DMS114 treated with DMSO at 0.1 percent for 48 hours (cell line): ENCODE measurements at regions not wholly inside any gene's neighbourhood (a gene's known extent, or its start where the extent isn't known, plus 50 kb on each side); places are given as distances from the start of the nearest gene placed in this dataset.

Experiments used
- DNase-seq: peaks from one replicate; lab custom pipeline; 2025; ENCODE audit not compliant: unreplicated experiment; lab: John Stamatoyannopoulos, UW

DNA sequence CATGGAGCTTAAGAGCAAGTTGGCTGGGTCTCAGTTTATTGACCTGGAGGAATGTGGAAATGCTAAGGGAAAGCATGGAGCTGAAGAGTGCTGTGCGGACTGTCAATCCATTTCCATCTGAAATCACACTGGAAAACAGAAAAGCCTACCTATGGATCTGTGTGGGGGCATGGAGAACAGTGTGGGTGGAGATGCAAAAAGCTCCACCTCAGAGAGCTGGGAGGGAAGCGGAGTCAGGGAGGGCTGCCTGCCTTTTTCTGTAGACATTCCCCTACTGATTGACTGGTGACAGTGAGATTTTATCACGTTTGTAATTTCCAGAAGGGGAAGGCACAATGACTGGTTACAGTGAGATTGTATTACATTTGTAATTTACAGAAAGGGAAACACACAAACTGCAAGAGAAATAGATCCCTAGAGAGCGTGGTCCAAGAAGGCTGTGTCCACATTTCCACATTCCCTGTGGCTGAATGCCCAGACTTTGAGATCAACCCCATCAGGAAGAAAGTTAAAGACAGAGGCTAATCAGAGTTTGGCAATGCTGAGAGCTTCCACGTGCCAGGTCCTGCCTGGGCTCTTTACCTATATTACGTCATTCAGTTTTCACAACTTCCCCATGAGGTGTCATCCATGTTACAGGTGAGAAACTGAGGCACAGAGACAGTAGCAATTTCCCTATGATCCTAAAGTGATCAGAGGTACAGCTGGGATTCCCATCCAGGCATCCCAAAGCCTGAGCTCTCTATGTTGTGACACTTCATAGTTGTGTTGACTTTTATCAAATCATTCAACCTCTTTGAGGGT, 67.7 kb upstream of the NSMCE3 start:
- DNase-seq = no peak

DNA sequence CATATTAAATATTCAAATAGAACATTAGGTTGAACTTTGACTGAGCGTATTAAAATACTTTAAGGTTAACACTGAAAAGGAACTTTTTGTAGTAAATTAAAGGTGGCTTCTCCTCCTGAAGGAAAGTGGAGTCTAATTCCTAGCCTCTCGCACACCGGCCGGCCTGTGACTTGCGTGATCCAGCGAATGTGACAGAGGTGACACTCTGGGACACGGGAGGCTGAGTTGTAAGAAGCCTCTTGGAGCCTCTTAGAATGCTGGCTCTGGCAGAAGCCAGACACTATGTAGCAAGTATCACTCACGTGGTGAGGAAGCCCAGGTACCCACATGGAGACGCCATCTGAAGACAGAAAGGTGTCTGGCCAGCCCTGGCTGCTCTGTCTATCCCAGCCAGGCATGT, 64.9 kb upstream of the NSMCE3 start:
- DNase-seq = no peak

DNA sequence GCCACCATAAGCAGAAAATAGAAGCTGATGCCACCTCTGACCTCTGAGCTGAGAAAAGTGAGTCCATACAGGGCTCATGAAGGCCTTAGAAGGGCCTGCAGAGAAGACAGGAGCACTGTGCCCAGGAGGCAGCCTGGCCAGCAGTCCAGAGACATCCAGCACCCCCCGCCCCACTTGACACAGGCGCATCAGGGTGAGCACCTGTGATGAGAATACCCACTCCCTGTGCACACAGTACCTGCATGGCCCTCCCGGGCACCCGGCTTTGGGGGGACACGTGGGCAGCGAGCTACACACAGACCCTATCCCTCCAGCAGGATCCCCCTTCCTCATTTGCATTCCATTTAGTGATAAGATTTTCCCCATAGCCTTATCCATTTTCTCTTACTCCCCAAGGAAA, 63.6 kb upstream of the NSMCE3 start:
- DNase-seq = no peak

DNA sequence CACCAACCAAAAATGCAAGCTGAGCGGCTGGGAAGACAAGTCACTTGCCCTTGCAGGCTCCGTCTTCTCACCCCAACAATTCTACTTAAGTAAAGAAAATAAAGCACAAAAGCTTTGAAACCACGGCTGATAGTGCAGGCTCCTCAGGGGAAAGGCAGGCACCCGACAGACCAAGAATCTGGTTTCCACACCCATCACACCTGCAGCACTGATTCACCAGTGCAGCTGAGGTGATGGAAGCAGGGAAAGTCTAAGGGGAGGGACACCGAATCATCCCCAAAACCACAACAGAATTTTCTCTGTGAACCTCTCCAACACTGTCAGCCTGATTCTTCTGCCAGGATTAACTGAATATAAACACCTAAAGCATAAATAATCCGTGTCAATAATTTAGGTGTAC, 62.0 kb upstream of the NSMCE3 start:
- no peak for DNase-seq

DNA sequence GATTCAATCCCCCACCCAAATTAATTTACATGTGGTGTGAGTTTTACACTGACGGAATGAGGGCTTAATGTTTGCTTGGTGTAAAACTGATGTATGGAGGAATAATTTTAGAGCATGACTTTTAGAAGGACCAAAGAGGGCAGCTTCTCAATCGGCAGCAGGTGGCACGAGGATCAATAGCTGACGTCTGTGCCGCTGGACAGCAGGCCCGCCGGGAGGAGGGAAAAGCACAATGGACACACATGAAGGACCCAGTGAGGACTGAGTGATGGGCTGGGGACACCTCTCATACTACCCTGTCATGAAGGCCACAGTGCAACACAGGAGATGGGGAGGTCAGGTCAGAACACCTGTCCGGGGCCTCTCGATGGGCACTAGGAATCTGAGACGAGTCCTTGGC, 61.4 kb upstream of the NSMCE3 start:
- no peak for DNase-seq

DNA sequence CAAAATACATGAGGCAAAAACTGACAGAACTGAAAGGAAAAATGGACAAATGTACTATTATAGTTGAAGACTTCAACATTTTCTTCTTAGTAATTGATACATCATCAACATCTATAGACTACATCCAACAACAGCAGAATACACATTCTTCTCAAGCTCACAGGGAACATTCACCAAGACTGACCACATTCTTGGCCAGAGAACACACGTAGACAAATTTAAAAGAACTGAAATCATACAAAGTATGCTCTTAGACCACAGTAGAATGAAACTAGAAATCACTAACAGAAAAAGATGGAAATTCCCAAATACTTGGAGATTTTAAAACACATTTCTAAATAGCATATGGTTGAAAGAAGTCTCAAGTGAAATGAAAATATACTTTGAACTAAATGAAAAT, 55.1 kb upstream of the NSMCE3 start:
- DNase-seq = no peak

DNA sequence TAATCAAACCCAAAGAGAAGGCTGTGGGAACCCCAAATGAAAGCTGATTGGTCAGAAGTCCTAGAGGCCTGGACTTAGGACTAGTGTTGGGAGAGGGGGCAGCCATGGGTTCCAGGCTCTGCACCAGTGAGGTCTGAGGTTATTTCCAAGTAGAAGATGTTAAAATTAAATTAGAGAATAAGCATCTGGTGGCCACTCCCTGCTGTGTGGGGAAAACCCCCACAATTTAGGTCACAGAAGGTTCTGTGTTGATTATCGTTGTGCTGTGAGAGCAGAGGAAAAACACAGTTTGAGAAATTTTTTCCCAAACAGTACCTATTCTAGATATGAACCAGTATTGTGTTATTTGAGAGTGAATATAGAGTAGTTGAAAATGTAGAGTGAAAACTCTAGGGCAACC, 53.9 kb upstream of the NSMCE3 start:
- no peak for DNase-seq

DNA sequence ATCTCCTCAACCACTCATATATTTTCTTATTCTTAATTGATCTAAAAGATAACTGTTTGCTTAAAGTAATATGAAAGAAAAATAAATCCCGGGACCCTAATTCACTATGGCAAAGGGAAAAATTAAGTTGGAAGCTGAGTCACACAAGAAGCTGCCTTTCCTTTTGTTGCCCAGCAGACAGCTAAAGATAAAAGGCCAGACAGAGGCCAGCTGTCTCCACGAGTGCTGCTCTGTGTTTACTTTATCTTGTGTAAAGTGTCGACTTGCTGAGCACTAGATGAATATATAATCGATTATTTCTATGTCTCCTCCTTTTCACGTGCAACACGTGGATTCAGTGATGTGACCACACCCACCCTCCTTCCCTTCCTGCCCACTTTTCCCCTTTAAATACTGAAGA, 52.8 kb upstream of the NSMCE3 start:
- no peak for DNase-seq

DNA sequence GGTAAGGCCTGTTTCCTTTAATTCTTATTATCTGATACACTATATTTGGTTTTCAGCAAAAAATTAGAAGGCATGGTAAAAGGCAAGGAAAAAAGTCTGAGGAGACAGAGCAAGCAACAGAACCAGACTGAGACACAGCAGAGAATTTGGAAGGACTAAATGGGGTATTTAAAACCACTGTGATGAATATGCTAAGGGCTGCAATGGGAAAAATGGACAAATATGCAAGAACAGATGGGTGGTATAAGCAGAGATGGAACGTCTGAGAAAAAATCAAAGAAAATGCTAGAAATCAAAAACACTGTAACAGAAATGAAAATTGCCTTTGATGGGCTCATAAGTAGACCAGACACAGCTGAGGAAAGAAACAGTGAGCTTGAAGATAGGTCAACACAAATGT, 50.8 kb upstream of the NSMCE3 start:
- no peak for DNase-seq

DNA sequence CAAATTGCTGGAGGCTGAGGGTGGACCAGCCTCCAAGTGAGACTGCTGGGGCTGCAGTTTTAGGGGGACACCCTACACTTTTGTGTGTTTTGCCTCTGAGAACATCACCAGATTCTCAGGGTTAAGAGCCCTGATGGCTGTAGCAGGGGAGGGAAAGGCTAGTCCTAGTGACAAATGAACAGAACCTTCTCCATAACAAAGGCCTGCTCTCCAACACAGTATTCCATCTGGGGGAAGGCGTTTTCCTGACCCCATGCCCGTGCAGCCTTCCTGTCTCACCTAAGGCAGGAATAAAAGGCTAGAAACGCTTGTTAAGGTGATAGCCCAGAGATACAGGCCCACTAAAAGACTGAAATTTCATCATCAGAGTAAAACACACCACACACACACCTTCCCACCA, 50.2 kb upstream of the NSMCE3 start:
- DNase-seq = no peak
